Endodermal cell (in vitro differentiated cells): ENCODE measurements at regions not wholly inside any gene's neighbourhood (a gene's known extent, or its start where the extent isn't known, plus 50 kb on each side); places are given as distances from the start of the nearest gene placed in this dataset.

ENCODE experiments used
- DNase-seq: peaks from one replicate; pipeline ENCODE4 v3.0.0-alpha.2; 2017
- H3K27ac ChIP-seq: 2 replicates; pipeline ENCODE4 v1.5.1; 2013; ENCODE audit warnings: mild to moderate bottlenecking, low read depth, low read length, moderate library complexity
- H3K27me3 ChIP-seq: 2 replicates; pipeline ENCODE4 v1.6.1; 2013; ENCODE audit warnings: mild to moderate bottlenecking, low read length, moderate library complexity; ENCODE audit not compliant: insufficient read depth, control insufficient read depth, poor library complexity, severe bottlenecking
- H3K36me3 ChIP-seq: 2 replicates; pipeline ENCODE4 v1.7.0; 2013; ENCODE audit warnings: mild to moderate bottlenecking, low read length, moderate library complexity; ENCODE audit not compliant: control insufficient read depth, insufficient read depth
- H3K4me1 ChIP-seq: one replicate; pipeline ENCODE4 v1.7.0; 2013; ENCODE audit warnings: low read length; ENCODE audit not compliant: control insufficient read depth, insufficient read depth
- H3K4me3 ChIP-seq: 2 replicates; pipeline ENCODE4 v1.5.1; 2013; ENCODE audit warnings: mild to moderate bottlenecking, low read length, moderate library complexity
- H3K9ac ChIP-seq: 2 replicates; pipeline ENCODE4 v1.6.1; 2013; ENCODE audit warnings: mild to moderate bottlenecking, low read length, moderate library complexity; ENCODE audit not compliant: poor library complexity, severe bottlenecking; ENCODE audit errors: extremely low read depth
- H3K9me3 ChIP-seq: 2 replicates; pipeline ENCODE4 v1.6.1; 2013; ENCODE audit warnings: mild to moderate bottlenecking, low read length, moderate library complexity; ENCODE audit not compliant: control insufficient read depth
- H3K27ac Mint-ChIP-seq: 2 replicates; pipeline ENCODE4 v1.8.0; 2020; ENCODE audit warnings: mixed read lengths
- H3K27me3 Mint-ChIP-seq: 2 replicates; pipeline ENCODE4 v1.8.0; 2021; ENCODE audit warnings: mild to moderate bottlenecking, mixed read lengths; ENCODE audit not compliant: insufficient read depth
- H3K36me3 Mint-ChIP-seq: 2 replicates; pipeline ENCODE4 v1.8.0; 2020; ENCODE audit warnings: low read depth, mixed read lengths
- H3K4me1 Mint-ChIP-seq: 2 replicates; pipeline ENCODE4 v1.8.0; 2020; ENCODE audit warnings: mixed read lengths
- H3K4me3 Mint-ChIP-seq: 2 replicates; pipeline ENCODE4 v1.8.0; 2020; ENCODE audit warnings: mild to moderate bottlenecking, moderate library complexity, mixed read lengths
- H3K9me3 Mint-ChIP-seq: 2 replicates; pipeline ENCODE4 v1.8.0; 2020; ENCODE audit warnings: mild to moderate bottlenecking, mixed read lengths
- CTCF ChIP-seq: fragments of 200-600 bp; sonication (generic); conservative IDR thresholded peaks from 2 replicates; pipeline ENCODE4 v1.5.0; 2021; ENCODE audit warnings: antibody characterized with exemption, mild to moderate bottlenecking
- WGBS, 2 experiments: methylation state at CpG; one replicate each; pipeline versions ENCODE4 v1.1.5 to v1.1.7; 2013; ENCODE audit warnings: missing lambda C conversion rate in 2 of 2, mixed read lengths in 1 of 2; ENCODE audit not compliant: insufficient coverage in 1 of 2, insufficient read length in 1 of 2; 5-methylcytosine and 5-hydroxymethylcytosine counted together

DNA sequence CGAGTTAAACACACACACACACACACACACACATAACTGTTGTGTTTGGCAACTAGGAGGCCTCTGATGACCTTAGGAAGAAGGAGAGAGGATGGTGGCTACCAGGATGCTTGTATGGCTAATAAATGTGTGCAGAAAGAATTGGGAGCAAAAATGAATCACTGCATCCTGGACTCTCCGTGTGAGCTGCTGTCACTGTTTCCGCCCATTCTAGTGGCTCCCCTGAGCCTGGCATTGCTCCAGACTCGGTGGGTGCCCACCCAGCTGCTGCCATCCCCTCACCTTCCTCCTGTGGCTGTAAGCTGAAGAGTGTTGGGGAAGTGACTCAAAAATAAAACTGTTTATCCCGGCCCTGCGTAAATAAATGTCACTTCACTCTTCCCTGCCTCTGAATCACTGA, 149.5 kb upstream of the MINDY3 start:
- no peaks in the 10 kb centered on the region for H3K4me1 ChIP-seq
- H3K27me3 Mint-ChIP-seq, result no peaks in the 10 kb centered on the region
- no peaks in the 10 kb centered on the region for H3K36me3 Mint-ChIP-seq
- H3K27ac ChIP-seq, result no peak overlapping the region
- H3K27ac Mint-ChIP-seq, result no peak overlapping the region
- WGBS, 2 experiments, result 92 to 97% methylated on average over 5 to 6 of the region's 6 CpGs
- TF ChIP-seq CTCF, result no peak
- no peaks in the 10 kb centered on the region for H3K4me1 Mint-ChIP-seq
- no peak overlapping the region for H3K9ac ChIP-seq
- no peaks in the 10 kb centered on the region for H3K27me3 ChIP-seq
- H3K9me3 ChIP-seq, result peaks cover 4% of the 10 kb centered on the region
- peaks cover 1% of the 10 kb centered on the region for H3K9me3 Mint-ChIP-seq
- DNase-seq, result no peak
- H3K4me3 Mint-ChIP-seq, result no peak overlapping the region
- H3K4me3 ChIP-seq, result no peak overlapping the region
- H3K36me3 ChIP-seq, result no peaks in the 10 kb centered on the region

DNA sequence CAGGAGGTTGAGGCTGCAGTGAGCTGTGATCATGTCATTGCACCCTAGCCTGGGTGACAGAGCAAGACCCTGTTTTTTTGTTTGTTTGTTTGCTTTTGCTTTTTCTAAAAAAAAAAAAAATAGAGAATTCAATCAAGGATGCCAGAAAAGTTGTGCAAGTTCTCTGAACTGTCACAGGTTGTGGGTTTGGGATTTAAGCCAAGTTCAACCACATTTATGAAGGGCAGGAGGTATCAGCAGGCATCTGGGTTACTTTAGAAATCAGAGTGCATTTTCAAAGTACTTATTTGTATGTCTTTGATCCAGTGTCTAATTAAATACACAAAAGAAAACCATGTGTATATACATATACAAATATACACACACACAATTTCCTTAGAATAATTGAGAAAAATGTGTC, 151.2 kb upstream of the MINDY3 start:
- TF ChIP-seq CTCF, result no peak
- H3K27ac Mint-ChIP-seq, result no peak overlapping the region
- H3K27me3 Mint-ChIP-seq, result no peaks in the 10 kb centered on the region
- H3K27me3 ChIP-seq, result no peaks in the 10 kb centered on the region
- H3K4me1 ChIP-seq, result no peaks in the 10 kb centered on the region
- no peak overlapping the region for H3K27ac ChIP-seq
- H3K9me3 Mint-ChIP-seq, result no peaks in the 10 kb centered on the region
- no peak overlapping the region for H3K9ac ChIP-seq
- H3K36me3 Mint-ChIP-seq, result no peaks in the 10 kb centered on the region
- H3K4me1 Mint-ChIP-seq, result no peaks in the 10 kb centered on the region
- no peak for DNase-seq
- H3K4me3 Mint-ChIP-seq, result no peak overlapping the region
- H3K9me3 ChIP-seq, result no peaks in the 10 kb centered on the region
- H3K4me3 ChIP-seq, result no peak overlapping the region
- no peaks in the 10 kb centered on the region for H3K36me3 ChIP-seq

DNA sequence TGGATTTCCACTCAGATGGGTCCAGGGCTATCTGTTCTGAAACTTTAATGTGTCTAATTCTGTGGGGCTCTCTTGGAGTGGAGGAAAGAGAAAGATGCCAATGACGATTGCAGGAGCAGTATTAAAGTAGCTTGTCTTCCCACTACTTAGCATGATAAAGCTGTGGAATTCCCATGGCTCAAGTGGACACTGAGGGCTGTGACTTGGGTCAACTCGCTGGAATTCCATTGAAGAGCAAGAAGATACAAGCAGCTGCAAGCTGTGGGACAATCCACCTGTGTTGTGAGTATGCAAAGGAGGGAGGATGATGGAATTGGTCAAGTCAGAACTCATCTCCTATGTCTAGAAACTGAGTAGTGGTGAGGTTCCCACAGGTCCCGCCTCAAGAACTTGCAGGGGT, 154.2 kb upstream of the MINDY3 start:
- DNase-seq, result no peak
- Histone ChIP-seq H3K27me3 (no peaks in the 10 kb centered on the region), H3K4me1 (no peaks in the 10 kb centered on the region), H3K9me3 (no peaks in the 10 kb centered on the region), H3K27ac (no peak overlapping the region), H3K36me3 (no peaks in the 10 kb centered on the region), H3K4me3 (no peak overlapping the region), H3K9ac (no peak overlapping the region)
- Mint-ChIP-seq H3K27me3 (no peaks in the 10 kb centered on the region), H3K36me3 (no peaks in the 10 kb centered on the region), H3K4me3 (no peak overlapping the region), H3K9me3 (peaks cover 3% of the 10 kb centered on the region), H3K4me1 (no peaks in the 10 kb centered on the region), H3K27ac (no peak overlapping the region)
- WGBS, 2 experiments, result 68% methylated on average over 3 of the region's 3 CpGs
- TF ChIP-seq CTCF, result no peak
